ENCODE measurements at regions not wholly inside any gene's neighbourhood (a gene's known extent, or its start where the extent isn't known, plus 50 kb on each side); places are given as distances from the start of the nearest gene placed in this dataset.

DNA sequence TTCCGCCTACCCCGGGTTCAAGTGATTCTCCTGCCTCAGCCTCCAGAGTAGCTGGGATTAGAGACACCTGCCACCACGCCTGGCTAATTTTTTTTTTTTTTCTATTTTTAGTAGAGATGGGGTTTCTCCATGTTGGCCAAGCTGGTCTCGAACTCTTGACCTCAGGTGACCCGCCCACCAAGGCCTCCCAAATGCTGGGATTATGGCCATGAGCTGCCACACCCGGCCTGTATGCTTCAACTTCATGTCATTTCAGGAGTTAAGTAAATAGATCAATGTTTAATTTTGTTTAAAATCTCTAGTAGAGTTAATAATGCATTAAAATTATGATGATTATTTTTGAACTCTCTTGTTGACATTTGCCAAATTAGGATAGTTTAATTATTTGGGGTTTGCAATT lies 121.1 kb upstream of the ALDH1A3 start:
- TF ChIP-seq, protein P1, sequence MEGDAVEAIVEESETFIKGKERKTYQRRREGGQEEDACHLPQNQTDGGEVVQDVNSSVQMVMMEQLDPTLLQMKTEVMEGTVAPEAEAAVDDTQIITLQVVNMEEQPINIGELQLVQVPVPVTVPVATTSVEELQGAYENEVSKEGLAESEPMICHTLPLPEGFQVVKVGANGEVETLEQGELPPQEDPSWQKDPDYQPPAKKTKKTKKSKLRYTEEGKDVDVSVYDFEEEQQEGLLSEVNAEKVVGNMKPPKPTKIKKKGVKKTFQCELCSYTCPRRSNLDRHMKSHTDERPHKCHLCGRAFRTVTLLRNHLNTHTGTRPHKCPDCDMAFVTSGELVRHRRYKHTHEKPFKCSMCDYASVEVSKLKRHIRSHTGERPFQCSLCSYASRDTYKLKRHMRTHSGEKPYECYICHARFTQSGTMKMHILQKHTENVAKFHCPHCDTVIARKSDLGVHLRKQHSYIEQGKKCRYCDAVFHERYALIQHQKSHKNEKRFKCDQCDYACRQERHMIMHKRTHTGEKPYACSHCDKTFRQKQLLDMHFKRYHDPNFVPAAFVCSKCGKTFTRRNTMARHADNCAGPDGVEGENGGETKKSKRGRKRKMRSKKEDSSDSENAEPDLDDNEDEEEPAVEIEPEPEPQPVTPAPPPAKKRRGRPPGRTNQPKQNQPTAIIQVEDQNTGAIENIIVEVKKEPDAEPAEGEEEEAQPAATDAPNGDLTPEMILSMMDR (IDR thresholded peaks at IDR 0.05 in 2 of 3, conservative IDR thresholded peaks at IDR 0.05 in 1 of 3; ENCODE audit: control insufficient read depth in 2 of 3, extremely low read depth in 1 of 3, insufficient read depth in 1 of 3, low read depth in 3 of 3, low read length in 3 of 3) = no peak
- no peak for TF ChIP-seq POLR2A (IDR thresholded peaks at IDR 0.05; ENCODE audit: low read depth, low read length)
- no peak for TF ChIP-seq SP1 (IDR thresholded peaks at IDR 0.05; ENCODE audit: low read depth, low read length)

Data from GM12878 (cell line).